ENCODE measurements at regions not wholly inside any gene's neighbourhood (a gene's known extent, or its start where the extent isn't known, plus 50 kb on each side); places are given as distances from the start of the nearest gene placed in this dataset.

- TF ChIP-seq ELF4 (IDR thresholded peaks at IDR 0.05) (no peak), FOXK2 (IDR thresholded peaks at IDR 0.05) (no peak), CTBP1 (IDR thresholded peaks at IDR 0.05; ENCODE audit: borderline replicate concordance) (no peak), FOXA1 (IDR thresholded peaks at IDR 0.05) (no peak), SP1 (IDR thresholded peaks at IDR 0.05) (no peak), ARNT (IDR thresholded peaks at IDR 0.05) (no peak), PKNOX1 (IDR thresholded peaks at IDR 0.05) (no peak), LEF1 (IDR thresholded peaks at IDR 0.05; ENCODE audit: borderline replicate concordance) (no peak), HDGF (IDR thresholded peaks at IDR 0.05; ENCODE audit: borderline replicate concordance) (no peak), SUZ12 (IDR thresholded peaks at IDR 0.05) (no peak)
- DNase-seq (ENCODE audit: extremely low spot score), result no peak
- POLR2A ChIA-PET, result no interaction called here
- CTCF ChIA-PET, result no interaction called here
Measured at GRCh38 chr4:157994863-157995262, 178.0 kb downstream of the GASK1B start.

- ChIA-PET POLR2A (no interaction called here), CTCF (interaction anchor here (1.3 kb wide), 1 partner anchor 179 kb away, joined by 7 read pairs; no protein-coding TSS in a partner anchor)
- DNase-seq (ENCODE audit: extremely low spot score), result no peak
- TF ChIP-seq SUZ12 (IDR thresholded peaks at IDR 0.05) (no peak), ELF4 (IDR thresholded peaks at IDR 0.05) (no peak), ARNT (IDR thresholded peaks at IDR 0.05) (no peak), SP1 (IDR thresholded peaks at IDR 0.05) (no peak), NFRKB (IDR thresholded peaks at IDR 0.05) (no peak), CTBP1 (IDR thresholded peaks at IDR 0.05; ENCODE audit: borderline replicate concordance) (no peak), FOXM1 (IDR thresholded peaks at IDR 0.05; ENCODE audit: borderline replicate concordance) (no peak), ZNF384 (IDR thresholded peaks at IDR 0.05) (no peak), PKNOX1 (IDR thresholded peaks at IDR 0.05) (no peak), HDGF (IDR thresholded peaks at IDR 0.05; ENCODE audit: borderline replicate concordance) (no peak), TARDBP (IDR thresholded peaks at IDR 0.05) (no peak), FOXK2 (IDR thresholded peaks at IDR 0.05) (no peak), FOXA1 (IDR thresholded peaks at IDR 0.05) (no peak), BHLHE40 (IDR thresholded peaks at IDR 0.05; ENCODE audit: borderline replicate concordance) (no peak), L3MBTL2 (conservative IDR thresholded peaks at IDR 0.05) (no peak), LEF1 (IDR thresholded peaks at IDR 0.05; ENCODE audit: borderline replicate concordance) (no peak)
Measured at GRCh38 chr4:157992948-157993839, 179.6 kb downstream of the GASK1B start.

- ChIA-PET CTCF (no interaction called here), POLR2A (no interaction called here)
- DNase-seq (ENCODE audit: extremely low spot score), result peak; percentile 12
- TF ChIP-seq CTBP1 (IDR thresholded peaks at IDR 0.05; ENCODE audit: borderline replicate concordance), result no peak
- no peak for TF ChIP-seq ELF4 (IDR thresholded peaks at IDR 0.05)
- no peak for TF ChIP-seq FOXM1 (IDR thresholded peaks at IDR 0.05; ENCODE audit: borderline replicate concordance)
- no peak for TF ChIP-seq PKNOX1 (IDR thresholded peaks at IDR 0.05)
- TF ChIP-seq FOXK2 (IDR thresholded peaks at IDR 0.05), result no peak
- TF ChIP-seq LEF1 (IDR thresholded peaks at IDR 0.05; ENCODE audit: borderline replicate concordance), result no peak
- no peak for TF ChIP-seq ARNT (IDR thresholded peaks at IDR 0.05)
- TF ChIP-seq L3MBTL2 (conservative IDR thresholded peaks at IDR 0.05), result no peak
- no peak for TF ChIP-seq TARDBP (IDR thresholded peaks at IDR 0.05)
- TF ChIP-seq SP1 (IDR thresholded peaks at IDR 0.05), result no peak
- no peak for TF ChIP-seq BHLHE40 (IDR thresholded peaks at IDR 0.05; ENCODE audit: borderline replicate concordance)
- no peak for TF ChIP-seq HDGF (IDR thresholded peaks at IDR 0.05; ENCODE audit: borderline replicate concordance)
- TF ChIP-seq NFRKB (IDR thresholded peaks at IDR 0.05), result no peak
- TF ChIP-seq SUZ12 (IDR thresholded peaks at IDR 0.05), result no peak
- TF ChIP-seq ZNF384 (IDR thresholded peaks at IDR 0.05), result no peak
- TF ChIP-seq FOXA1 (IDR thresholded peaks at IDR 0.05), result no peak
Measured at GRCh38 chr4:157992038-157992705, 180.7 kb downstream of the GASK1B start.

GRCh38 chr4:157988641-157989040, 184.2 kb downstream of the GASK1B start:
- ChIA-PET CTCF (no interaction called here), POLR2A (no interaction called here)
- no peak for DNase-seq (ENCODE audit: extremely low spot score)
- TF ChIP-seq CTBP1 (IDR thresholded peaks at IDR 0.05; ENCODE audit: borderline replicate concordance) (no peak), SUZ12 (IDR thresholded peaks at IDR 0.05) (no peak), NFRKB (IDR thresholded peaks at IDR 0.05) (no peak), HDGF (IDR thresholded peaks at IDR 0.05; ENCODE audit: borderline replicate concordance) (no peak), L3MBTL2 (conservative IDR thresholded peaks at IDR 0.05) (no peak), TARDBP (IDR thresholded peaks at IDR 0.05) (no peak)

GRCh38 chr4:157984285-157984911, 188.4 kb downstream of the GASK1B start:
- DNase-seq (ENCODE audit: extremely low spot score), result no peak
- POLR2A ChIA-PET, result no interaction called here
- TF ChIP-seq HDGF (IDR thresholded peaks at IDR 0.05; ENCODE audit: borderline replicate concordance) (no peak), LEF1 (IDR thresholded peaks at IDR 0.05; ENCODE audit: borderline replicate concordance) (no peak), TARDBP (IDR thresholded peaks at IDR 0.05) (no peak), SP1 (IDR thresholded peaks at IDR 0.05) (no peak), BHLHE40 (IDR thresholded peaks at IDR 0.05; ENCODE audit: borderline replicate concordance) (no peak), FOXM1 (IDR thresholded peaks at IDR 0.05; ENCODE audit: borderline replicate concordance) (no peak), FOXA1 (IDR thresholded peaks at IDR 0.05) (no peak), ZNF384 (IDR thresholded peaks at IDR 0.05) (no peak)
- CTCF ChIA-PET, result no interaction called here
